ENCODE measurements at regions not wholly inside any gene's neighbourhood (a gene's known extent, or its start where the extent isn't known, plus 50 kb on each side); places are given as distances from the start of the nearest gene placed in this dataset.

- TF ChIP-seq CTCF (IDR thresholded peaks at IDR 0.05) (no peak), KDM1A (IDR thresholded peaks at IDR 0.05; ENCODE audit: low read depth) (no peak), POLR2A (IDR thresholded peaks at IDR 0.05; ENCODE audit: low read length) (no peak), RAD21 (conservative IDR thresholded peaks at IDR 0.05 in 1 of 2, IDR thresholded peaks at IDR 0.05 in 1 of 2) (no peak), CEBPB (IDR thresholded peaks at IDR 0.05) (no peak), JUN (IDR thresholded peaks at IDR 0.05) (no peak), USF2 (IDR thresholded peaks at IDR 0.05) (no peak)
These were observed 124.8 kb upstream of the FAM3C start for GRCh38 chr7:121520911-121521310.
